Neural progenitor cell (in vitro differentiated cells): ENCODE measurements at regions not wholly inside any gene's neighbourhood (a gene's known extent, or its start where the extent isn't known, plus 50 kb on each side); places are given as distances from the start of the nearest gene placed in this dataset.

Source experiments
- DNase-seq: peaks from one replicate; pipeline ENCODE4 v3.0.0-alpha.2; 2016; ENCODE audit warnings: low spot score
- H2AFZ ChIP-seq: fragments of 200-600 bp; sonication (generic); replicated peaks from 2 replicates; pipeline ENCODE4 v1.6.1; 2016; ENCODE audit warnings: antibody characterized with exemption
- H3F3A ChIP-seq: fragments of 200-600 bp; sonication (generic); 2 replicates; pipeline ENCODE4 v1.6.1; 2016; ENCODE audit warnings: antibody characterized with exemption, low read depth
- H3K27ac ChIP-seq: fragments of 200-600 bp; sonication (generic); 2 replicates; pipeline ENCODE4 v1.5.1; 2016; ENCODE audit warnings: mild to moderate bottlenecking
- H3K27me3 ChIP-seq: fragments of 200-600 bp; sonication (generic); 2 replicates; pipeline ENCODE4 v1.6.1; 2016; ENCODE audit warnings: mild to moderate bottlenecking, moderate library complexity
- H3K36me3 ChIP-seq: fragments of 200-600 bp; sonication (generic); 2 replicates; pipeline ENCODE4 v1.5.1; 2016
- H3K4me1 ChIP-seq: fragments of 200-600 bp; sonication (generic); 2 replicates; pipeline ENCODE4 v1.6.1; 2016; ENCODE audit warnings: mixed run types
- H3K4me2 ChIP-seq: fragments of 200-600 bp; sonication (generic); 2 replicates; pipeline ENCODE4 v1.6.1; 2016
- H3K4me3 ChIP-seq: fragments of 200-600 bp; sonication (generic); 2 replicates; pipeline ENCODE4 v1.5.1; 2016
- H3K79me2 ChIP-seq: fragments of 200-600 bp; sonication (generic); 2 replicates; pipeline ENCODE4 v1.6.1; 2016; ENCODE audit warnings: low read depth
- H3K9ac ChIP-seq: fragments of 200-600 bp; sonication (generic); 2 replicates; pipeline ENCODE4 v1.6.1; 2016
- H3K9me3 ChIP-seq: fragments of 200-600 bp; sonication (generic); 2 replicates; pipeline ENCODE4 v1.5.1; 2016; ENCODE audit warnings: low read depth
- H4K20me1 ChIP-seq: fragments of 200-600 bp; sonication (generic); 2 replicates; pipeline ENCODE4 v1.6.1; 2016; ENCODE audit warnings: low read depth
- H3K27ac Mint-ChIP-seq: 3 replicates; pipeline ENCODE4 v1.8.0; 2021; ENCODE audit warnings: mixed read lengths
- H3K27me3 Mint-ChIP-seq: 2 replicates; pipeline ENCODE4 v1.8.0; 2022; ENCODE audit warnings: low read depth, mild to moderate bottlenecking, inconsistent platforms, moderate library complexity, mixed read lengths; ENCODE audit not compliant: insufficient read depth
- H3K36me3 Mint-ChIP-seq: 3 replicates; pipeline ENCODE4 v1.8.0; 2021; ENCODE audit warnings: mixed read lengths
- H3K4me1 Mint-ChIP-seq: 3 replicates; pipeline ENCODE4 v1.8.0; 2021; ENCODE audit warnings: mixed read lengths
- H3K4me3 Mint-ChIP-seq: 3 replicates; pipeline ENCODE4 v1.8.0; 2021; ENCODE audit warnings: mild to moderate bottlenecking, moderate library complexity, mixed read lengths
- H3K9me3 Mint-ChIP-seq: 3 replicates; pipeline ENCODE4 v1.8.0; 2020; ENCODE audit warnings: mixed read lengths
- CTCF ChIP-seq: fragments of 200-600 bp; sonication (generic); IDR thresholded peaks from 2 replicates; pipeline ENCODE4 v1.5.1; 2017; ENCODE audit warnings: antibody characterized with exemption, mild to moderate bottlenecking
- EZH2 ChIP-seq: fragments of 200-600 bp; sonication (generic); IDR thresholded peaks from 2 replicates; pipeline ENCODE4 v1.6.1; 2017; ENCODE audit warnings: antibody characterized with exemption, mild to moderate bottlenecking, moderate library complexity
- EZH2phosphoT487 ChIP-seq: fragments of 200-600 bp; sonication (generic); IDR thresholded peaks from 2 replicates; pipeline ENCODE4 v1.6.1; 2017; ENCODE audit warnings: antibody characterized with exemption

GRCh38 chr7:145876376-145876775 lies 240.2 kb upstream of the CNTNAP2 start:
- TF ChIP-seq EZH2phosphoT487 = no peak
- TF ChIP-seq EZH2 = no peak
- no peak for TF ChIP-seq CTCF
- Mint-ChIP-seq H3K9me3 (no peaks in the 10 kb centered on the region), H3K27me3 (no peaks in the 10 kb centered on the region), H3K36me3 (no peaks in the 10 kb centered on the region), H3K4me1 (no peaks in the 10 kb centered on the region), H3K4me3 (no peak overlapping the region), H3K27ac (no peak overlapping the region)
- no peak overlapping the region for H2AFZ ChIP-seq
- no peak overlapping the region for H3K4me2 ChIP-seq
- H3K4me3 ChIP-seq = no peak overlapping the region
- no peaks in the 10 kb centered on the region for H3K4me1 ChIP-seq
- no peaks in the 10 kb centered on the region for H3K36me3 ChIP-seq
- H3F3A ChIP-seq = no peaks in the 10 kb centered on the region
- no peaks in the 10 kb centered on the region for H3K9me3 ChIP-seq
- H3K27ac ChIP-seq = no peak overlapping the region
- H3K79me2 ChIP-seq = no peaks in the 10 kb centered on the region
- no peak for DNase-seq
- H3K27me3 ChIP-seq = no peaks in the 10 kb centered on the region
- H4K20me1 ChIP-seq = no peaks in the 10 kb centered on the region
- no peak overlapping the region for H3K9ac ChIP-seq

GRCh38 chr7:145875267-145875666 lies 241.3 kb upstream of the CNTNAP2 start:
- no peak for DNase-seq
- H3K27ac Mint-ChIP-seq = no peak overlapping the region
- Histone ChIP-seq H3K4me2 (no peak overlapping the region), H3K4me1 (no peaks in the 10 kb centered on the region), H3K36me3 (no peaks in the 10 kb centered on the region), H2AFZ (no peak overlapping the region), H3K9me3 (no peaks in the 10 kb centered on the region), H3K9ac (no peak overlapping the region), H3K79me2 (no peaks in the 10 kb centered on the region), H3K27me3 (no peaks in the 10 kb centered on the region), H3F3A (no peaks in the 10 kb centered on the region), H3K27ac (no peak overlapping the region), H4K20me1 (no peaks in the 10 kb centered on the region), H3K4me3 (no peak overlapping the region)
- H3K4me1 Mint-ChIP-seq = no peaks in the 10 kb centered on the region
- no peaks in the 10 kb centered on the region for H3K27me3 Mint-ChIP-seq
- no peaks in the 10 kb centered on the region for H3K9me3 Mint-ChIP-seq
- no peak overlapping the region for H3K4me3 Mint-ChIP-seq
- H3K36me3 Mint-ChIP-seq = no peaks in the 10 kb centered on the region
- TF ChIP-seq EZH2phosphoT487 (no peak), EZH2 (no peak), CTCF (no peak)

- Histone ChIP-seq H3K9ac (no peak overlapping the region), H2AFZ (no peak overlapping the region), H3K27ac (no peak overlapping the region), H4K20me1 (no peaks in the 10 kb centered on the region), H3K79me2 (no peaks in the 10 kb centered on the region), H3K36me3 (no peaks in the 10 kb centered on the region), H3K4me1 (no peaks in the 10 kb centered on the region), H3K4me2 (no peak overlapping the region), H3F3A (no peaks in the 10 kb centered on the region), H3K9me3 (no peaks in the 10 kb centered on the region), H3K27me3 (no peaks in the 10 kb centered on the region), H3K4me3 (no peak overlapping the region)
- Mint-ChIP-seq H3K9me3 (peaks cover 4% of the 10 kb centered on the region), H3K27me3 (no peaks in the 10 kb centered on the region), H3K27ac (no peak overlapping the region), H3K4me3 (no peak overlapping the region), H3K36me3 (no peaks in the 10 kb centered on the region), H3K4me1 (no peaks in the 10 kb centered on the region)
- DNase-seq = no peak
- TF ChIP-seq EZH2phosphoT487 (no peak), EZH2 (no peak), CTCF (no peak)
Measured at GRCh38 chr7:145868935-145869334, 247.7 kb upstream of the CNTNAP2 start.

GRCh38 chr7:145862212-145862611 lies 254.4 kb upstream of the CNTNAP2 start:
- TF ChIP-seq EZH2 (no peak), CTCF (no peak), EZH2phosphoT487 (no peak)
- no peaks in the 10 kb centered on the region for H3K4me1 ChIP-seq
- DNase-seq = no peak
- Mint-ChIP-seq H3K27me3 (peaks cover 5% of the 10 kb centered on the region), H3K4me1 (no peaks in the 10 kb centered on the region), H3K36me3 (no peaks in the 10 kb centered on the region), H3K27ac (no peak overlapping the region), H3K9me3 (peaks cover 1% of the 10 kb centered on the region), H3K4me3 (no peak overlapping the region)
- no peak overlapping the region for H3K27ac ChIP-seq
- no peaks in the 10 kb centered on the region for H3F3A ChIP-seq
- H3K36me3 ChIP-seq = no peaks in the 10 kb centered on the region
- H3K9ac ChIP-seq = no peak overlapping the region
- no peak overlapping the region for H3K4me2 ChIP-seq
- no peaks in the 10 kb centered on the region for H3K79me2 ChIP-seq
- H3K4me3 ChIP-seq = no peak overlapping the region
- no peaks in the 10 kb centered on the region for H3K9me3 ChIP-seq
- no peaks in the 10 kb centered on the region for H4K20me1 ChIP-seq
- H3K27me3 ChIP-seq = no peaks in the 10 kb centered on the region
- H2AFZ ChIP-seq = no peak overlapping the region
